IPS-15b (cell line): ENCODE measurements at regions not wholly inside any gene's neighbourhood (a gene's known extent, or its start where the extent isn't known, plus 50 kb on each side); places are given as distances from the start of the nearest gene placed in this dataset.

Experiments
- H3K27me3 ChIP-seq: one replicate; pipeline ENCODE4 v1.6.1; 2013; ENCODE audit warnings: low read length; ENCODE audit not compliant: control insufficient read depth, insufficient read depth
- H3K36me3 ChIP-seq: one replicate; pipeline ENCODE4 v1.6.1; 2013; ENCODE audit warnings: low read length; ENCODE audit not compliant: control insufficient read depth, insufficient read depth
- H3K4me1 ChIP-seq: one replicate; pipeline ENCODE4 v1.6.1; 2013; ENCODE audit warnings: mild to moderate bottlenecking, low read length; ENCODE audit not compliant: control insufficient read depth, insufficient read depth
- H3K4me3 ChIP-seq: one replicate; pipeline ENCODE4 v1.5.1; 2013; ENCODE audit warnings: low read depth, low read length
- H3K9ac ChIP-seq: one replicate; pipeline ENCODE4 v1.6.1; 2013; ENCODE audit warnings: low read depth, mild to moderate bottlenecking, low read length
- H3K9me3 ChIP-seq: one replicate; pipeline ENCODE4 v1.6.1; 2013; ENCODE audit warnings: mild to moderate bottlenecking, low read length; ENCODE audit not compliant: control insufficient read depth, insufficient read depth

- no peaks in the 10 kb centered on the region for H3K36me3 ChIP-seq
These were observed 542.0 kb upstream of the MARCKS start for GRCh38 chr6:113315165-113315564.

DNA sequence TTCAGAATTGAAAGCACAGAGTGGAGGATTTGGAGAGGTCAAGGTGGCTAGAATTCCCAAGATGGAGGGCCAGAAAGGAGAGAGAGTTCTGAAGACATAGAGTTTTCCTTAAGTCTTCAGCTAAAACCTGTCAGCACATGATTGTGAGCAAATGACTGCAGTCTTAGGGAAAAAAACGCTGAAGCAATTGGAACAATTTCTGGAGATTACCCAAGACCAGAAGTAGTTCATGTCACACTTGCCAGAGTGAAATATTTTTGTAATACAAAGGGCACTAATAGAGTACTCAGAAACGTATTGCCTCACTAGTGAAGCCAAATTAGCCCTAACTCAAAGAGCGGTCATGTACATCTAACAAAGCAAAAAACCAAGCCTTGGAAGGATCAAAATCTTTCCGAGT is 541.3 kb upstream of the MARCKS start:
- Histone ChIP-seq H3K4me1 (peaks cover 3% of the 10 kb centered on the region), H3K4me3 (no peak overlapping the region), H3K9me3 (no peaks in the 10 kb centered on the region), H3K9ac (no peak overlapping the region), H3K27me3 (no peaks in the 10 kb centered on the region), H3K36me3 (no peaks in the 10 kb centered on the region)

More at GRCh38 chr6:113315165-113315564, 542.0 kb upstream of the MARCKS start:
- Histone ChIP-seq H3K27me3 (no peaks in the 10 kb centered on the region), H3K4me1 (peaks cover 3% of the 10 kb centered on the region), H3K4me3 (no peak overlapping the region), H3K9me3 (no peaks in the 10 kb centered on the region), H3K9ac (no peak overlapping the region)

- no peak overlapping the region for H3K9ac ChIP-seq
- H3K36me3 ChIP-seq = no peaks in the 10 kb centered on the region
- H3K27me3 ChIP-seq = no peaks in the 10 kb centered on the region
- no peak overlapping the region for H3K4me3 ChIP-seq
- no peaks in the 10 kb centered on the region for H3K9me3 ChIP-seq
- peaks cover 3% of the 10 kb centered on the region for H3K4me1 ChIP-seq
These were observed 539.7 kb upstream of the MARCKS start for GRCh38 chr6:113317442-113317841.

DNA sequence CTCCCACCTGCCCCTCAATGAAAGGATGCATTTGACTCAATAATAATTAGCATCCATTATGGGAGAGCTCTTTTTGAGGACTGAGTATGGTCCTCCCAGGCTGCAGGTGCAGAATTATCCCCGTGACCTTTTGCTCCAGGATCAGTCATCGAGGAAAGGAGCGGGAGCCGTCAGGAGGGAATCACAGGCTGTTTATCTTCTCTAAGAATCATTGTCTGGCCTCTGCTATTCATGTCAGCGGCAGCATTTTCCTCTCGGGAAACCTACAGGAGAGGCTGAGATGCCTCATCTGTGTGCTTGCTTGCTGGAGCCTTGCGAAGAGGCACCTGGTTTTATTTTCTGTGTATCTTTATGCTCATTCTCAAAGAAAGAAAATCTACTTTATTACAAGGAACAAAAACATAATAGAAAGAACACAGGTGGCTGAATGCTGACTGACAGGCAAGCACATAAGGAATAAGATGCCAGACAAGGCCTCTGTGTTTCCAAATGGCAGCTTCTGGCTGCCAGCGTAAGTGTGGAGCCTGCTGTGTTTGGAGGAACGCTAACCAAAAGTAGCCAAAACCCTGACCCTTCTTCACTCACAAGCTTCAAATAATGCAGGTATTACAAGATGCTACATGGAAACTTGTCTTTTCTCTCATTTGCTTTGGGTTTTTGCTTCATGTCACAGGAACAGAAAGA is 539.1 kb upstream of the MARCKS start:
- H3K9ac ChIP-seq = no peak overlapping the region
- H3K36me3 ChIP-seq = no peaks in the 10 kb centered on the region
- H3K27me3 ChIP-seq = no peaks in the 10 kb centered on the region
- H3K9me3 ChIP-seq = no peaks in the 10 kb centered on the region
- no peak overlapping the region for H3K4me3 ChIP-seq
- peaks cover 3% of the 10 kb centered on the region for H3K4me1 ChIP-seq

DNA sequence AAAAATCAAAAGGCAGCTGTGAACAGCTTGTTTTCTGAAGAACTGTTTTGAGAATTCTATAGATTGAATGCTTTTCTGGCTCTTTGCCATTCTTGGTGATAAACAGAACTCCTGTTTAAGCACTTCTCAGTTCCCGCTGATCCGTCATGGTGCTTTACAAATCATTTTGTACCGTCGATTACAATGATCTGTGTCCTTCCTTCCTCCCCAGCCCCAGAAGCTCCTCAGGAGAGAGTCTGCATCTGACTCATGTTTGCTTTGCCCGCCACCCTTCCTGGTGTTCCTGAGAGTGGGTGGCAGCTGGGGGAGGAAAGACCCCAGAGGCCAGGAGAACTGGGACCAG is 538.6 kb upstream of the MARCKS start:
- no peak overlapping the region for H3K4me3 ChIP-seq
- H3K27me3 ChIP-seq = no peaks in the 10 kb centered on the region
- H3K4me1 ChIP-seq = peaks cover 3% of the 10 kb centered on the region
- H3K9me3 ChIP-seq = no peaks in the 10 kb centered on the region
- H3K36me3 ChIP-seq = no peaks in the 10 kb centered on the region
- H3K9ac ChIP-seq = no peak overlapping the region

DNA sequence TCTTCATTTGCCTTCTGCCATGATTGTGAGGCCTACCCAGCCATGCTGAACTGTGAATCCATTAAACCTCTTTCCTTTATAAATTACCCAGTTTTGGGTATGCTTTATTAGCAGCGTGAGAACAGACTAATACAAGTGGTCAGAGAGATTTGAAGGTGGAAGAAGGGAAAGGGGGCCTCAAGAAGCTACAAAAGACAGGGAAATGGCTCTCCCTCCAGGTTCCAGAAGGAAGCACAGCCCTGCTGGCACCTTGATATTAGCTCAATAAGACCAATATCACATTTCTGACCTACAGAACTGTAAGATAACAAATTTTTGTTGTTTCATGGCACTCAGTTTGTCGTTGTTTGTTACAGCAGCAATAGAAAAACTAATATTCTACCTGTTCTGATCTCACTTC is 536.5 kb upstream of the MARCKS start:
- peaks cover 3% of the 10 kb centered on the region for H3K4me1 ChIP-seq
- no peaks in the 10 kb centered on the region for H3K27me3 ChIP-seq
- no peaks in the 10 kb centered on the region for H3K36me3 ChIP-seq
- no peak overlapping the region for H3K9ac ChIP-seq
- H3K4me3 ChIP-seq = no peak overlapping the region
- H3K9me3 ChIP-seq = no peaks in the 10 kb centered on the region

- Histone ChIP-seq H3K27me3 (no peaks in the 10 kb centered on the region), H3K36me3 (no peaks in the 10 kb centered on the region), H3K4me1 (no peaks in the 10 kb centered on the region), H3K9ac (no peak overlapping the region), H3K9me3 (no peaks in the 10 kb centered on the region), H3K4me3 (no peak overlapping the region)
These were observed 530.4 kb upstream of the MARCKS start for GRCh38 chr6:113326781-113327180.

DNA sequence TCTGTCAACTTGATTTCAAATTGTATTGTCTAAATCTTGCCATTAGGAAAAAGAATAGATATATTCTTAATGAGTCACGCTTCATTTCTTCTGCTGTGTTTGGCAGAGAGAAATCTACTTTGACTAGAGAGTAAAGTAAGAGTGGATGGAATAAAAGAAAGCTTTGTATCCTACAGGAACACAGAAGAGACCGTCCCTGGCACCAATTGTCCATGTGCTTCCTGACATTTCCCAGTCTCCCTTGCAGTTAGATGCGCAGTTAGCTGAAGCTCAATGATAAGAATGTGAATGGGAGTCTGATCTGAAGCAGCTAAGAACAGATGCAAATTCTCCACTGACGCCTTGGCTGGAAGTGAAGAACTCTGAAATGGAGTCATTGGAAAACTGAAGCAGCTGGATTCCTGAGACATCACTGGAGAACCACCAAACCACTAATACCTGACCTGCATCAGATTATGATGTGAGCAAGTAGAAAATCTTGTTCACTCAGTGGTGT is 528.2 kb upstream of the MARCKS start:
- H3K36me3 ChIP-seq = no peaks in the 10 kb centered on the region
- H3K9me3 ChIP-seq = no peaks in the 10 kb centered on the region
- no peaks in the 10 kb centered on the region for H3K27me3 ChIP-seq
- H3K4me3 ChIP-seq = no peak overlapping the region
- no peaks in the 10 kb centered on the region for H3K4me1 ChIP-seq
- H3K9ac ChIP-seq = no peak overlapping the region

GRCh38 chr6:113329942-113330635 is 527.1 kb upstream of the MARCKS start:
- Histone ChIP-seq H3K9ac (no peak overlapping the region), H3K4me1 (no peaks in the 10 kb centered on the region), H3K4me3 (no peak overlapping the region), H3K9me3 (no peaks in the 10 kb centered on the region), H3K27me3 (no peaks in the 10 kb centered on the region), H3K36me3 (no peaks in the 10 kb centered on the region)

DNA sequence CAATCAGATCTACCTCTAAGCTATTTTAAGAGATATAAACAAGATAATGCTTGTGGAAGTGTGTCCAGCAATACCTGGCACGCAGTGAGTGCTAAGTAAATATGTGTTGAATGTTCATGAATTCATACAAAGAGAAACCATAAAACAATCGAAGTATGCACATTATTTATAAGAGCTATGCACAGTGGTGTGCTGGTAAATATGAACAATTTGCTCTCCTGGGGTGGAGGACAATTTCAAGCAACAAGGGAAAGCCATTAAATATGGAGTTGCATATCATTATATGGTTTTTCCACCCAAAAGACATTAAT is 526.6 kb upstream of the MARCKS start:
- Histone ChIP-seq H3K9ac (no peak overlapping the region), H3K27me3 (no peaks in the 10 kb centered on the region), H3K4me1 (no peaks in the 10 kb centered on the region), H3K9me3 (no peaks in the 10 kb centered on the region), H3K36me3 (no peaks in the 10 kb centered on the region), H3K4me3 (no peak overlapping the region)

DNA sequence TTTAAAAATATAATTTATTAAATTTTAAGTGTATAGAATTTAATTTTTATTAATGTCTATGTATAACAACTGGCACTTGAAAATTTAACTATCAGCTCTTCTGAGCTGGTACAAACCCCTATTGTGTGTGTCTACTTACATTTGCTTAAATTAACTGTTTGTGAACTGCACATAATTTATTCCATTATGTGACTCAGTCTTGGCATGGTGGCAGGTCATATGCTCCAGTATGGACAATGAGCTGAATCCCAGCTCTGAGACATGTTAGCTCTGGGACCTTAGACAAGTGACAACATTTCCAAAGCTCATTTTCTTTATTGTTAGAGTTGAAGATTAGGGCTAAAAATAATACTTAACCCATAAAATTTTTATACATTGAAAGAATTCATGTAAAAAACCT is 526.1 kb upstream of the MARCKS start:
- Histone ChIP-seq H3K27me3 (no peaks in the 10 kb centered on the region), H3K9me3 (no peaks in the 10 kb centered on the region), H3K4me1 (no peaks in the 10 kb centered on the region), H3K36me3 (no peaks in the 10 kb centered on the region), H3K9ac (no peak overlapping the region), H3K4me3 (no peak overlapping the region)

DNA sequence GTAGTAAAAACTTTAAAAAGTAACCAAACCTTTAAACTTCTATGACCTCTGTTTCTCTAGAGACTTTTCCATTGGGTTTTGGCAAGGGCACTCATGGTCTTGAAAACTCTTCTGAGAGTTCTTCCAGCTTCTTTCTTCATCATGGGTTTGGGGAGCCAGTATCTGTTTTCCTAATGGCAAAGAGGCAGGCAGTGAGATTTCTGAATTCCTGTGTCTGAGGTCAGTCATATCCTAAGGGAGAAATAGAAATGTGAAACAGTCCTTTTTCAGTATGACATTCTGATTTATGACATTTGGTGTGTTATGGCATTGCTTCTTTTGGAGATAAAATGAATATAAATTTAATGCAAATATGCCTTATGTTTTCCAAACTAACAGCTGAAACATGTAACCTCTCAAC is 518.5 kb upstream of the MARCKS start:
- no peaks in the 10 kb centered on the region for H3K27me3 ChIP-seq
- H3K9me3 ChIP-seq = no peaks in the 10 kb centered on the region
- H3K36me3 ChIP-seq = no peaks in the 10 kb centered on the region
- H3K4me3 ChIP-seq = no peak overlapping the region
- peaks cover 5% of the 10 kb centered on the region for H3K4me1 ChIP-seq
- H3K9ac ChIP-seq = no peak overlapping the region
